Activated CD4-positive, alpha-beta T cell treated with anti-CD3 and anti-CD28 coated beads, Interleukin-10, Interleukin-2, amounts not matched to agents 100 ng/mL and 50 ng/mL, durations not matched to agents 16 hours and 8 hours (primary cell): ENCODE measurements at regions not wholly inside any gene's neighbourhood (a gene's known extent, or its start where the extent isn't known, plus 50 kb on each side); places are given as distances from the start of the nearest gene placed in this dataset.

Source experiments
- DNase-seq: peaks from one replicate; pipeline ENCODE4 v3.0.0-alpha.2; 2020

GRCh38 chr3:189049458-189050236, 122.1 kb upstream of the TPRG1 start:
- peak; percentile 39 for DNase-seq

GRCh38 chr3:189053322-189053721, 118.4 kb upstream of the TPRG1 start:
- no peak for DNase-seq

GRCh38 chr3:189056646-189057335, 115.0 kb upstream of the TPRG1 start:
- DNase-seq: no peak

- no peak for DNase-seq
These were observed 114.4 kb upstream of the TPRG1 start for GRCh38 chr3:189057369-189057768.

- no peak for DNase-seq
These were observed 113.7 kb upstream of the TPRG1 start for GRCh38 chr3:189058071-189058470.

- no peak for DNase-seq
These were observed 100.8 kb upstream of the TPRG1 start for GRCh38 chr3:189070965-189071364.

- DNase-seq: peak; percentile 80
These were observed 100.3 kb upstream of the TPRG1 start for GRCh38 chr3:189071446-189071845.

GRCh38 chr3:189076449-189076848, 95.3 kb upstream of the TPRG1 start:
- no peak for DNase-seq

- no peak for DNase-seq
These were observed 91.0 kb upstream of the TPRG1 start for GRCh38 chr3:189080745-189081144.

GRCh38 chr3:189082666-189083427, 88.9 kb upstream of the TPRG1 start:
- no peak for DNase-seq

- no peak for DNase-seq
These were observed 87.2 kb upstream of the TPRG1 start for GRCh38 chr3:189084620-189085019.

- no peak for DNase-seq
These were observed 79.2 kb upstream of the TPRG1 start for GRCh38 chr3:189092547-189092946.

- no peak for DNase-seq
These were observed 77.2 kb upstream of the TPRG1 start for GRCh38 chr3:189094539-189094938.

- DNase-seq: no peak
These were observed 75.7 kb upstream of the TPRG1 start for GRCh38 chr3:189096092-189096491.

- DNase-seq: no peak
These were observed 72.7 kb upstream of the TPRG1 start for GRCh38 chr3:189099031-189099471.

- no peak for DNase-seq
These were observed 72.1 kb upstream of the TPRG1 start for GRCh38 chr3:189099505-189100290.

- DNase-seq: no peak
These were observed 70.9 kb upstream of the TPRG1 start for GRCh38 chr3:189100866-189101265.

- no peak for DNase-seq
These were observed 70.2 kb upstream of the TPRG1 start for GRCh38 chr3:189101594-189101993.

GRCh38 chr3:189103208-189103607, 68.6 kb upstream of the TPRG1 start:
- DNase-seq: no peak

- DNase-seq: no peak
These were observed 63.7 kb upstream of the TPRG1 start for GRCh38 chr3:189108067-189108466.

GRCh38 chr3:189108735-189109134, 63.0 kb upstream of the TPRG1 start:
- no peak for DNase-seq

GRCh38 chr3:189109145-189109544, 62.6 kb upstream of the TPRG1 start:
- no peak for DNase-seq

GRCh38 chr3:189117087-189117486, 54.7 kb upstream of the TPRG1 start:
- DNase-seq: no peak
